ENCODE measurements at regions not wholly inside any gene's neighbourhood (a gene's known extent, or its start where the extent isn't known, plus 50 kb on each side); places are given as distances from the start of the nearest gene placed in this dataset.
"Not testable (repeated sequence)": the region's sequence is repeated elsewhere in the genome, so short reads cannot be mapped to it uniquely, and the experiment has no call there.

- intact Hi-C loops (cut with DNase I), result no loop called here
- DNase-seq, result peak; percentile 13
These were observed 61.8 kb upstream of the WNT7B start for GRCh38 chr22:46038516-46039430.

GRCh38 chr22:46039535-46039934 is 62.6 kb upstream of the WNT7B start:
- intact Hi-C loops (cut with DNase I), result no loop called here
- DNase-seq (no peak), ATAC-seq (no peak)

More at GRCh38 chr22:46038516-46039430, 61.8 kb upstream of the WNT7B start:
- ATAC-seq, result no peak

GRCh38 chr22:46040471-46041465 is 63.8 kb upstream of the WNT7B start:
- DNase-seq (peak; percentile 15), ATAC-seq (no peak)
- intact Hi-C loops (cut with DNase I), result no loop called here

- ATAC-seq (no peak), DNase-seq (peak; percentile 13)
- intact Hi-C loops (cut with DNase I), result no loop called here
These were observed 64.7 kb upstream of the WNT7B start for GRCh38 chr22:46041642-46042041.

- intact Hi-C loops (cut with DNase I), result no loop called here
- peak; percentile 9 for DNase-seq
- no peak for ATAC-seq
These were observed 65.8 kb upstream of the WNT7B start for GRCh38 chr22:46042786-46043185.

- intact Hi-C loops (cut with DNase I), result no loop called here
- peak; percentile 15 for DNase-seq
- no peak for ATAC-seq
These were observed 66.4 kb upstream of the WNT7B start for GRCh38 chr22:46043339-46043738.

- peak; percentile 11 to 16 for ATAC-seq
- intact Hi-C loops (cut with DNase I), result no loop called here
- DNase-seq, result peak; percentile 26
These were observed 67.1 kb upstream of the WNT7B start for GRCh38 chr22:46043816-46044620.

GRCh38 chr22:46044621-46045458 is 67.9 kb upstream of the WNT7B start:
- ATAC-seq, result peak; percentile 55 to 61
- intact Hi-C loops (cut with DNase I), result no loop called here
- DNase-seq, result peak; percentile 52

- intact Hi-C loops (cut with DNase I), result no loop called here
- DNase-seq (peak; percentile 55), ATAC-seq (peak; percentile 47 to 73)
These were observed 68.7 kb upstream of the WNT7B start for GRCh38 chr22:46045459-46046298.

GRCh38 chr22:46046299-46046685 is 69.3 kb upstream of the WNT7B start:
- ATAC-seq (no peak), DNase-seq (peak; percentile 15)
- intact Hi-C loops (cut with DNase I), result no loop called here

GRCh38 chr22:46047226-46047625 is 70.3 kb upstream of the WNT7B start:
- intact Hi-C loops (cut with DNase I), result no loop called here
- DNase-seq, result peak; percentile 13
- no peak for ATAC-seq

- intact Hi-C loops (cut with DNase I), result no loop called here
- peak; percentile 45 for DNase-seq
- ATAC-seq, result no peak
These were observed 71.1 kb upstream of the WNT7B start for GRCh38 chr22:46047841-46048595.

- ATAC-seq, result not testable (repeated sequence)
These were observed 71.7 kb upstream of the WNT7B start for GRCh38 chr22:46048661-46049060.

GRCh38 chr22:46049726-46050450 is 72.9 kb upstream of the WNT7B start:
- intact Hi-C loops (cut with DNase I), result no loop called here
- DNase-seq (peak; percentile 17), ATAC-seq (no peak)

More at GRCh38 chr22:46048661-46049060, 71.7 kb upstream of the WNT7B start:
- DNase-seq; intact Hi-C loops (cut with DNase I): not testable (repeated sequence)

- ATAC-seq (no peak), DNase-seq (no peak)
- intact Hi-C loops (cut with DNase I), result no loop called here
These were observed 73.5 kb upstream of the WNT7B start for GRCh38 chr22:46050451-46050845.
